ENCODE measurements at regions not wholly inside any gene's neighbourhood (a gene's known extent, or its start where the extent isn't known, plus 50 kb on each side); places are given as distances from the start of the nearest gene placed in this dataset.

GRCh38 chr20:43304598-43304997, 114.9 kb upstream of the PTPRT start:
- no peak for DNase-seq

- no peak for DNase-seq
These were observed 113.2 kb upstream of the PTPRT start for GRCh38 chr20:43302936-43303335.

- DNase-seq, result no peak
These were observed 111.2 kb upstream of the PTPRT start for GRCh38 chr20:43300901-43301300.

GRCh38 chr20:43295781-43296180, 106.1 kb upstream of the PTPRT start:
- no peak for DNase-seq

- no peak for DNase-seq
These were observed 105.6 kb upstream of the PTPRT start for GRCh38 chr20:43295263-43295662.

GRCh38 chr20:43294031-43294430, 104.3 kb upstream of the PTPRT start:
- DNase-seq, result no peak

GRCh38 chr20:43293068-43293786, 103.5 kb upstream of the PTPRT start:
- no peak for DNase-seq

GRCh38 chr20:43292222-43292621, 102.5 kb upstream of the PTPRT start:
- no peak for DNase-seq

GRCh38 chr20:43287637-43288036, 97.9 kb upstream of the PTPRT start:
- no peak for DNase-seq

- DNase-seq, result no peak
These were observed 95.5 kb upstream of the PTPRT start for GRCh38 chr20:43285170-43285569.

- DNase-seq, result no peak
These were observed 94.8 kb upstream of the PTPRT start for GRCh38 chr20:43284486-43284885.

- no peak for DNase-seq
These were observed 93.4 kb upstream of the PTPRT start for GRCh38 chr20:43283126-43283525.

GRCh38 chr20:43271980-43272379, 82.3 kb upstream of the PTPRT start:
- no peak for DNase-seq

- no peak for DNase-seq
These were observed 75.7 kb upstream of the PTPRT start for GRCh38 chr20:43265449-43265848.

- no peak for DNase-seq
These were observed 73.5 kb upstream of the PTPRT start for GRCh38 chr20:43263226-43263625.

GRCh38 chr20:43262341-43262740, 72.6 kb upstream of the PTPRT start:
- DNase-seq, result no peak

- DNase-seq, result no peak
These were observed 66.2 kb upstream of the PTPRT start for GRCh38 chr20:43255877-43256276.

- no peak for DNase-seq
These were observed 63.1 kb upstream of the PTPRT start for GRCh38 chr20:43252761-43253160.

GRCh38 chr20:43248341-43248740, 58.6 kb upstream of the PTPRT start:
- no peak for DNase-seq

GRCh38 chr20:43247361-43247760, 57.7 kb upstream of the PTPRT start:
- no peak for DNase-seq

- no peak for DNase-seq
These were observed 54.9 kb upstream of the PTPRT start for GRCh38 chr20:43244647-43245046.

GRCh38 chr20:43243672-43244269, 54.1 kb upstream of the PTPRT start:
- peak; percentile 38 for DNase-seq

- no peak for DNase-seq
These were observed 51.5 kb upstream of the PTPRT start for GRCh38 chr20:43241057-43241702.
